OCI-LY3 (cell line): ENCODE measurements at regions not wholly inside any gene's neighbourhood (a gene's known extent, or its start where the extent isn't known, plus 50 kb on each side); places are given as distances from the start of the nearest gene placed in this dataset.

Source experiments
- H2AFZ ChIP-seq: fragments of 200-600, 300-600 bp; shearing (Covaris generic); 2 replicates; pipeline ENCODE4 v1.6.0; 2014; ENCODE audit warnings: antibody characterized with exemption, low read depth, low read length
- H3K27ac ChIP-seq: fragments of 200-600, 300-600 bp; sonication (generic); 2 replicates; pipeline ENCODE4 v1.5.1; 2014; ENCODE audit warnings: mild to moderate bottlenecking, low read length, moderate library complexity, mixed read lengths
- H3K27me3 ChIP-seq: fragments of 200-600, 300-600 bp; sonication (generic); 2 replicates; pipeline ENCODE4 v1.6.1; 2014; ENCODE audit warnings: low read depth, low read length, mixed read lengths
- H3K36me3 ChIP-seq: fragments of 200-600, 300-600 bp; sonication (generic); replicated peaks from 2 replicates; pipeline ENCODE3; 2014; ENCODE audit warnings: low read depth, low read length, mixed read lengths
- H3K4me1 ChIP-seq: fragments of 300-600, 200-600 bp; sonication (generic); 2 replicates; pipeline ENCODE4 v1.6.1; 2014; ENCODE audit warnings: low read length, mixed read lengths
- H3K4me2 ChIP-seq: fragments of 200-600, 300-600 bp; sonication (generic); 2 replicates; pipeline ENCODE4 v1.6.1; 2014; ENCODE audit warnings: low read length, mixed read lengths
- H3K4me3 ChIP-seq: fragments of 300-600, 200-600 bp; sonication (generic); 2 replicates; pipeline ENCODE4 v1.5.1; 2014; ENCODE audit warnings: antibody characterized with exemption, mild to moderate bottlenecking, low read length, moderate library complexity
- H3K79me2 ChIP-seq: fragments of 300-600, 200-600 bp; shearing (Covaris generic); 2 replicates; pipeline ENCODE4 v1.6.1; 2014; ENCODE audit warnings: mild to moderate bottlenecking, low read length, mixed read lengths
- H3K9ac ChIP-seq: fragments of 300-600, 200-600 bp; shearing (Covaris generic); 2 replicates; pipeline ENCODE4 v1.6.0; 2014; ENCODE audit warnings: mild to moderate bottlenecking, low read length, moderate library complexity
- H3K9me3 ChIP-seq: fragments of 200-600, 300-600 bp; shearing (Covaris generic); 2 replicates; pipeline ENCODE4 v1.6.1; 2014; ENCODE audit warnings: low read length, mixed read lengths; ENCODE audit not compliant: insufficient read depth
- H4K20me1 ChIP-seq: fragments of 200-600, 300-600 bp; sonication (generic); 2 replicates; pipeline ENCODE4 v1.6.1; 2016; ENCODE audit warnings: low read length, mixed read lengths; ENCODE audit not compliant: insufficient read depth
- CTCF ChIP-seq: fragments of 200-600, 300-600 bp; sonication (generic); IDR thresholded peaks from 2 replicates; pipeline ENCODE4 v1.5.1; 2014; ENCODE audit warnings: antibody characterized with exemption, low read length, low read depth
- EZH2phosphoT487 ChIP-seq: fragments of 200-600 bp; shearing (Covaris generic); IDR thresholded peaks from 2 replicates; pipeline ENCODE4 v1.6.1; 2018; ENCODE audit warnings: antibody characterized with exemption, mixed run types, low read depth

- peaks cover 4% of the 10 kb centered on the region; the same call in 1 of the 2 replicates for H3K4me1 ChIP-seq
- no peaks in the 10 kb centered on the region for H4K20me1 ChIP-seq
- no peak overlapping the region for H2AFZ ChIP-seq
- no peaks in the 10 kb centered on the region for H3K36me3 ChIP-seq
- no peaks in the 10 kb centered on the region for H3K79me2 ChIP-seq
- peaks cover 11% of the 10 kb centered on the region; the same call in 1 of the 2 replicates for H3K27me3 ChIP-seq
- no peak overlapping the region for H3K4me2 ChIP-seq
- H3K27ac ChIP-seq: no peak overlapping the region
- H3K4me3 ChIP-seq: no peak overlapping the region
- no peak for TF ChIP-seq EZH2phosphoT487
- H3K9ac ChIP-seq: no peak overlapping the region
- H3K9me3 ChIP-seq: no peaks in the 10 kb centered on the region
Measured at GRCh38 chrX:15931362-15931761, 76.7 kb upstream of the AP1S2 start.

GRCh38 chrX:15930585-15930984 is 76.0 kb upstream of the AP1S2 start:
- TF ChIP-seq EZH2phosphoT487 (no peak), CTCF (peak; percentile 56)

GRCh38 chrX:15929194-15929593 is 74.6 kb upstream of the AP1S2 start:
- no peak overlapping the region for H3K9ac ChIP-seq
- H3K4me2 ChIP-seq: no peak overlapping the region
- no peaks in the 10 kb centered on the region for H3K79me2 ChIP-seq
- H3K4me1 ChIP-seq: peaks cover 4% of the 10 kb centered on the region; the same call in 1 of the 2 replicates
- no peak overlapping the region for H3K27ac ChIP-seq
- H3K27me3 ChIP-seq: peaks cover 10% of the 10 kb centered on the region; the same call in 1 of the 2 replicates
- H3K9me3 ChIP-seq: no peaks in the 10 kb centered on the region
- no peaks in the 10 kb centered on the region for H4K20me1 ChIP-seq
- no peak overlapping the region for H3K4me3 ChIP-seq
- H2AFZ ChIP-seq: no peak overlapping the region
- H3K36me3 ChIP-seq: no peaks in the 10 kb centered on the region
- TF ChIP-seq EZH2phosphoT487: no peak
- TF ChIP-seq CTCF: no peak

More at GRCh38 chrX:15930585-15930984, 76.0 kb upstream of the AP1S2 start:
- Histone ChIP-seq H3K79me2 (no peaks in the 10 kb centered on the region), H3K4me2 (no peak overlapping the region), H3K4me1 (peaks cover 4% of the 10 kb centered on the region; the same call in 1 of the 2 replicates), H3K9me3 (no peaks in the 10 kb centered on the region), H3K27ac (no peak overlapping the region), H3K27me3 (peaks cover 11% of the 10 kb centered on the region; the same call in 1 of the 2 replicates), H4K20me1 (no peaks in the 10 kb centered on the region), H3K36me3 (no peaks in the 10 kb centered on the region), H2AFZ (no peak overlapping the region), H3K4me3 (no peak overlapping the region), H3K9ac (no peak overlapping the region)

- no peaks in the 10 kb centered on the region for H3K9me3 ChIP-seq
- no peak overlapping the region for H3K4me2 ChIP-seq
- no peaks in the 10 kb centered on the region for H4K20me1 ChIP-seq
- H3K36me3 ChIP-seq: no peaks in the 10 kb centered on the region
- H3K79me2 ChIP-seq: no peaks in the 10 kb centered on the region
- H3K4me3 ChIP-seq: no peak overlapping the region
- H3K9ac ChIP-seq: no peak overlapping the region
- no peak overlapping the region for H2AFZ ChIP-seq
- no peak overlapping the region for H3K27ac ChIP-seq
- TF ChIP-seq EZH2phosphoT487 (no peak), CTCF (no peak)
- peaks cover 4% of the 10 kb centered on the region; the same call in 1 of the 2 replicates for H3K4me1 ChIP-seq
- H3K27me3 ChIP-seq: peaks cover 3% of the 10 kb centered on the region; the same call in 1 of the 2 replicates
Measured at GRCh38 chrX:15926622-15927021, 72.0 kb upstream of the AP1S2 start.
